GM21367 (cell line): ENCODE measurements at regions not wholly inside any gene's neighbourhood (a gene's known extent, or its start where the extent isn't known, plus 50 kb on each side); places are given as distances from the start of the nearest gene placed in this dataset.

Experiments
- ATAC-seq: cut with Tn5 transposase; IDR thresholded peaks from one replicate; pipeline ENCODE4 v1.9.1; 2021; ENCODE audit not compliant: unreplicated experiment

DNA sequence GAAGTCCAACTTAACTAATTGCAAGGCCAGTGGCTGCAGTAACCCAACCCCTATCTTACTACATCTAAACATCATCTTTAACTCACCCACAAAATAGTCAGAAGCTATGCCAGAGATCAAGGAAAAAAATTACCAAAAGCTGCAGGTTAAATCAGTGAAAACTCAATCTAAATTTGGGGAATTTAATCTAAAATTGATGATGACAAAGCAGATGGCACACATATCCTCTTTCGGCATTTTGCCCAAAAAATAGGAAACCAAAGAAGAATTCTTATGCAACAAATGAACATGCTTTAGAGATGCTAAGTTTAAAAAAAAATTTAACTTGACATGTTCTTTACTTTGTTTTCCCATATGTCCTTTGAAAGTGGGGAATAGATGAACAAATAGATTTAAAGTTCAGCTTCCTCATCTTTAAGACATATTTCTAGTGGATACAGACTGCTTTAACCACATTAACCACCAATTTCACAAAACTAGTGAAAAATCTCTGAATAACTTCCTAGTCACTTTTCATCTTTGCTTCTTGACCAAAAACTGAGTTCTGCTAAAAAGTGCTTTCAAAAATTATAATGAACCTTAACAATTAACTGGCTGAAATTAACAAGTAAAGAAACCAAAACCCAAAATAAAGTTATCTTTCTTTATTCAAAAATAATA is 74.3 kb upstream of the CCDC150 start:
- ATAC-seq: no peak

DNA sequence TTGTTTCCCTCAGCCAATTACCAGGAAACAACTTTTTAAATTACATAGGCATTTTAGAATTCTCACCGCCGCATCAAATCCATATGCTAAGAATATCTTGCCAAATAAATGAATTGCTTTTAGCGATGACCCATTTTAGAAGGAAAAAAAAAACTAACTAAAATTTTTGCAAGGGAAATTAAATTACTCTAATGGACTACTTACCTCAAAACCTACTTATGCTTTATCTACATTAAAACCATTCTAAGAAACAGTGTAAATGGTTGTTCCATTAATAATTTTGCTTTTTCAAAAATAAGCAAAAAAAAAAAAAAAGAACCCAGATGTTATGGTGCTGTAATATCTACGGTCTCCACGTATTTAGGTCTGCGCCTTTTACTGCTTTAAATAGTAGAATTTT is 73.5 kb upstream of the CCDC150 start:
- ATAC-seq: no peak

DNA sequence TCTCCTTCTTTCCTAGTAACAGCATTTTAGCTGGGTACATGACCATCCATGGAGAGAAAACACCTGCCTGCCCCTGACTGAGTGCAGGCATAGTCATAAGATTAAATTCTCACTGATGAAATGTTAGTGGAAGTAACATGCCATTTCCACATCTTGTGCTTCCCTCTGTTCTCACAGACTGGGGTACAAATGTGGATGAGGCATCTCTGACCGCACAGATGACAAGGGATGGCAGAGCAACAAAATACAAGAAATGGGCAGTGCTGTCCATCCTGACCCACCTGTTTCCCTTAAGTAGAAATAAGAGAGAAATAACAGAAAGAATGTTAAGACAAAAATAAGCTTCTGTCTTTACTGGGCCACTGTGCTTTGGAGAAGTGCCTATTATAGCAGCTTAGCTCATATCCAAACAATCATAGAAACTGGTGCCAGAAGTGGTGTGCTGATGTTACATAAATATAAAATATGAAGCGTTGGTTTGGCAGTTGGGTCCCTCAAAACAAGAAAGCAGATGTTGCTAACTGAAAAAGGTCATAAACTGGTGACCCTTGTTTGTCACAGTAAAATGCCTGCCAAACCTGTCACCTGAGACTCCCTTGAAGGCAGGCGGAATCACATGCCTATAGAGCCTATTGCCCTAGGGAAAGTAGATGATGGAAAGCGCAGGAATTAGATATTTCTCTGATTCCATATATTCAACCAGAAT is 72.4 kb upstream of the CCDC150 start:
- ATAC-seq: no peak

DNA sequence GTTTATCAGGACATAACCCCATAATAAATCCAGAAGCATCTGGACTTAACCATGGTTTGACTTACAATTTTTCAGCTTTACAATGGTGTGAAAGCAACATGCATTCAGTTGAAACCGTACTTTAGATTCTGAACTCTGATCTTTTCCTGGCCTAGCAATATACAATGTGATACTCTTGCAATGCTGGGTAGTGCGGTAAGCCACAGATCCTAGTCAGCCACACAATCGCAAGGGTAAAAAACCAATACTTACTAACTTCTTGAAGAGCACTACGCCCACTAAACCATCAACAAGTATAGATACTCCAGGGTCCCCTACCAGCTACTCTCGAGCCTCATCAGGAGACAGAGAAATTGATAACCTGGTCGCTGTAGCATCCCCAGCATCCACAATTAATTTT is 71.0 kb upstream of the CCDC150 start:
- no peak for ATAC-seq

DNA sequence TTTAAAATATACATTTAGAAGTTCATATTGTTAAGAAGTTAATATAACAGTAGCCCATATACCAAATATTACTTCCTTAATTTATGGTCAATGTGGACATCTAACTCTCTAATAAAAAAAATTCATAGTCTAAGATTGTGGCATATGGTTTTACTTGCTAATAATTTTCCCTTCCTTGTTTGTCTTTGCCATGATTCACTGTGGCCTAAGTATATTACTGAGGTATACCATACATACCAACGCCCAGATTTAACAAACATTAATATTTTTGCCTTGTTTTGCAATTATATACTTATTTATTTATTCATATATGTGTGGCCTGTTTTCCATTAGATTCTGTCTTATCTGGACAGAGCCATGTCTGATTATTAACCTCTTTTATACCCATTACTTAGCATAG is 54.6 kb upstream of the CCDC150 start:
- no peak for ATAC-seq

DNA sequence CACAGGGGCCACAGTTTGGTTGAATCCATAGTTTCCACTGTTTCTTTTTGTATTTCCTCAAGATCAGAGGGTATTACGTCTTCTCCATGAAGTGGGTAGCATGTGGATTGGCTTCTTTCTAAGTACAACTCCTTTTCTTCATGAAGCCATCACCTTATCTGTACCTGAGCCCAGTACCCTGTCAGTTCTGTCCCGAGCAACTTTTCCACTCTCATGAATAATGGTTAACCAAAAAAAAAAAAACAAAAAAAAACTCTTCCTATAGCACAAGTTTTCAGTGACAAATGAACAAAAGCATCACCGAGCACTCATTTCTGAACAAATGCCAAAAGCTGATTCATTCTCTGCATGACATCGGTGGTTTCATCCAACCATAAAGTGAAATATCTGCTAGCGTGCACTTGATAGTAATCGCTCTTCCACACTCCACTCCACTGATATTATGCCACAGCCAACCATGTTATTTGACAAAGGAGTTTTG is 53.0 kb upstream of the CCDC150 start:
- ATAC-seq: no peak

DNA sequence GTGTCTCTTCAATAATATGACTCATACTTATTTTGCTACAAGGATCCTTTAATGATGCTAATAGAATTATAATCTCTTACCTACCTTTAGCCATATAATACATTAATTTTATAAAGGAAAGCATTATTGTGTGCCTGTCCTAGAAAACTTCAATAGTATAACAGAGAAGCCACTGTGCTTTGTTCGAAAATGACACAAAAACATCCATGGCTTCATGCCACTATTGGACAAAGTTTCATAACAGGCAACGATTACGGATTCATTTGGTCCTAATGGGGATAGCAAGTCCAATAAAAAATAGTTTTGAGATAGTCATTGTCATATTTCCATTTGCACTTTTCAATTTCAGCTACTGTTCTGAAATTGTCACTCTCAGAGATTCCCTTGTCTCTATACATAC is 52.5 kb upstream of the CCDC150 start:
- ATAC-seq: no peak

- ATAC-seq: no peak
These were observed 51.8 kb upstream of the CCDC150 start for GRCh38 chr2:196587739-196588138.

GRCh38 chr2:196589419-196589818 is 50.1 kb upstream of the CCDC150 start:
- ATAC-seq: no peak
